ENCODE measurements at regions not wholly inside any gene's neighbourhood (a gene's known extent, or its start where the extent isn't known, plus 50 kb on each side); places are given as distances from the start of the nearest gene placed in this dataset.
"Not testable (repeated sequence)": the region's sequence is repeated elsewhere in the genome, so short reads cannot be mapped to it uniquely, and the experiment has no call there.

DNA sequence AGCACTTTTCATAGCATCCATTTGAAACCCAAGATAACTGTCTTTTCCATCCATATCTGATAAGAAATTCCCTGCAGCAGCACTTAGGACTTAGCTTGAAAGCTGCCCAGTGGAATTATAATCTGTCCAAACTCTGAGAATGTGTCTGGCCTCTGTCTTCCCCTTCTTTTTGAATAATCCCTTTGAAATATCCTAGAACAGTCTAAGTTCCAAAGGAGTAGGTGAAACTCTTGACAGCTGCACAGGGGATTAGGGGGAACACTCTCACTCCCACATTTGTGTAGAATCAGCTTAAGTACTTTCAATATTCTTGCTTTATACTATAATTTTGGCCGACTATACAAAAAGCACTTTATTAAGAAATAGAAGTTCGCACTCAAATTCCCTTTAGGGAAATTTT lies 157.7 kb downstream of the PAPSS1 start:
- DNase-seq (ENCODE audit: low spot score) (no peak), ATAC-seq (no peak)
- intact Hi-C loops (cut with DNase I) = no loop called here

DNA sequence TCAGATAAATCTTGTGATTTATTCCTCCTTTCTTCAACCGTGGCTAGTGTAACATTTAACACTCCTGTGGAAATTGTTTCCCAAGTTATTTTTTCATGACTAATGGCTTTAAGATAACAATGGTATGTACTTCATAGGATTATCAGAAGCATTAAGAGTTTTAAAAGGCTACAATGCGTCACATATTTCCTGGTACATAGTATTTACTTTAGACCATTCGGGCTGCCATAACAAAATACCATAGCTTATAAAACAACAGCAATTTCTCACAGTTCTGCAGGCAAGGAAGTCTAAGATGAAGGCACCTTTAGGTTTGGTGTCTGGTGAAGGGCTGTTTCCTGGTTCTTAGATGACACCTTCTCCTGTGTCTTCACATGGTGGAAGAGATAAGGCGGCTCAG lies 158.6 kb downstream of the PAPSS1 start:
- no peak for ATAC-seq
- DNase-seq (ENCODE audit: low spot score) = no peak
- intact Hi-C loops (cut with DNase I) = no loop called here

DNA sequence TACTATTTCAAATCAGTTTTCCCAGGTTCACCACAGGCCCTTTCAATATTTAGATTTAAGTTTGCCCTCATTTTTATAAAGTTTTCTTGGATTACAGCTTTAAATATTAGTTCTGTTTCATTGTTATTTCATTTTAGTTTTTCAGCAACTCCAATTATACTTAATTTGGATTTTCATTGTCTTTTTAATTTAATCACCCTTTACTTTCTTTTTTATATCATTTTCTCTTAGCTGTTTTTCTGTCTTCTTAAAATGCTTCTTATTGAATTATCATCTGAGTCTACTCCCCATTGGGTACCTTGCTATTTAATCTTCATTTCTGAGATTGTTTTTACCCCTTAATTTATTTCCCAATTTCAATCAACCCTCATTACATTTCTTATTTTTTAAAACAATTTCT lies 160.4 kb downstream of the PAPSS1 start:
- ATAC-seq = no peak
- DNase-seq (ENCODE audit: low spot score) = no peak
- intact Hi-C loops (cut with DNase I) = no loop called here

DNA sequence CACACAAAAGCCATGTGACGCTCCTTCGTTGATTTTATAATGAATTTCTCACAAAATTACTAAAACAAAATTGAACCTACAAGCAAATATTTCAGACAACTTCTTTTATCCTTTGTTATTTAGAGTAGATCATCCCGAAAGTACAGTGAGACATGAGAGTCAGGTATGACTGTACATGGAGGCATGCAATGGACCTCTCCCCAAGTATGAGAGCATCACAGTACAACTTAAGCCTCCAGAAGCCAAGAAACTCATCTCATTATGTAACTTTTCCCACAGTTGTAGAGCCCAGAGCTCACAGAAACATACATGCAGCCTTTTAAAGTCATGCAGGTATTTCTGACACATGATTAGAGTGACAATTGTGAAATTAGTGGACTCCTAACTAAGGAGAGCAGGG lies 167.7 kb downstream of the PAPSS1 start:
- DNase-seq (ENCODE audit: low spot score) = no peak
- no peak for ATAC-seq
- intact Hi-C loops (cut with DNase I) = no loop called here

DNA sequence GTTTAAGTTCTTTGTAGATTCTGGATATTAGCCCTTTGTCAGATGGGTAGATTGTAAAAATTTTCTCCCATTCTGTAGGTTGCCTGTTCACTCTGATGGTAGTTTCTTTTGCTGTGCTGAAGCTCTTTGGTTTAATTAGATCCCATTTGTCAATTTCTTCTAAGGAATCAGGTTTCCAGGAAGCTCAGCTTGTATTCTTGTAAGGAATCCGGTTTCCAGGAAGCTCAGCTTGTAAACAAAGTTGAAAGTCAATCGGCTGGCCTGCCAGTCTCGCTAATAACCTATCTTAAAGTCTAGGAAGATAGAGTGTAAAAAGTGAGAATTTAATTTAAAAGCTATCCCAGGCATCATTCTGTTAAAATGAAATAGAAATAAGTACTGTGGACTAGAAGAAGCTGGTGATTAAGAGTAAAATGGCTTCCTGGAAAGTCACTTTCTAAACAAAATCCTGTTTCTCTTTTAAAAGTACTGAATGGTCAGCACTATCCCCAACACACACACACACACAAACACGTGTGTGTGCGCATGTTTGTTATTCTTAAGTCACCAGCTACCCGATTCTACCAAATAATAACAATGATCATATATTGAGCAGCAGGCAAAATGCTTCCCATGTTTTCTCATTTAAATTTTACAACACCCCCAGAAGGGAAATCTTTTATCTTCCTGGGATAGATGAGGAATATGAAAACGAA lies 171.7 kb downstream of the PAPSS1 start:
- intact Hi-C loops (cut with DNase I) = no loop called here

DNA sequence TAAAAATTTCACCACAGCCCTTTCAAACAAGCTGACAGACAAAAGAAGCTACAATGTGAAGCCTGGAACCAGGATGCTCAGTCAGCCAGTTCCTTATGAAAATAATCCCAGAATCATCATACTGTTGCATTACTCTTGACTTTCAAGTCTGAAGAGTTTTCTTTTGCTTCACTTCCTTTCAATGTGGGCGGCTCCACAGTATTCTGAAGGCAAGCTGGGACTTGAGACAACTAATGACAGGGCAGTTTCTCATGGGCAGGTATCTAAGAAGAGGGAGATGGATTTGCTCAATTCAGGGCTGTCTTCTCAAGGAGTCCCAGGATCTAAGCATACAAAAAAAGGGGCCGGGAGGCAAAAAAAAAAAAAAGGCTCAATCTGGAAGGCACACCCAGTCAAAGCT lies 173.4 kb downstream of the PAPSS1 start:
- DNase-seq (ENCODE audit: low spot score) = no peak
- no peak for ATAC-seq
- intact Hi-C loops (cut with DNase I) = no loop called here

More for the DNA sequence above, 171.7 kb downstream of the PAPSS1 start:
- ATAC-seq = no peak
- no peak for DNase-seq (ENCODE audit: low spot score)

DNA sequence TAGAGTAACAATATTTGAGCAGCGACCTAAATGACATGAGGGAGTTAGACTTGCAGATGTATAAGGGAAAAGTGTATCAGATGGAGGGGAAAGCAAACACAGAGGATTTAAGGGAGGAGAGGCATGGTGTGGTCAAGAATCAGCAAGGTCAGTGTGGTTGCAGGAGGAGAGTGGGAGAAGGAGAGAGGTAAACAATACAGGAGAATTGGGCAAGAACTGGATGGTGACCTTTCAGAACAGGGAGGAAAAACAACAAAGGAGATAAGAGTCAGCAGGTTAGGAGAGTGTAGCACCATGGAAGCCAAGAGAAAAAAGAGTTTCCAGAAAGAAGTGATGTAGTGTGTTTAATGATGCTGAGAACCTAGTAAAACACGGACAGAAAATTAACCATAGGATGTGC lies 178.5 kb downstream of the PAPSS1 start:
- no peak for DNase-seq (ENCODE audit: low spot score)
- ATAC-seq = no peak

DNA sequence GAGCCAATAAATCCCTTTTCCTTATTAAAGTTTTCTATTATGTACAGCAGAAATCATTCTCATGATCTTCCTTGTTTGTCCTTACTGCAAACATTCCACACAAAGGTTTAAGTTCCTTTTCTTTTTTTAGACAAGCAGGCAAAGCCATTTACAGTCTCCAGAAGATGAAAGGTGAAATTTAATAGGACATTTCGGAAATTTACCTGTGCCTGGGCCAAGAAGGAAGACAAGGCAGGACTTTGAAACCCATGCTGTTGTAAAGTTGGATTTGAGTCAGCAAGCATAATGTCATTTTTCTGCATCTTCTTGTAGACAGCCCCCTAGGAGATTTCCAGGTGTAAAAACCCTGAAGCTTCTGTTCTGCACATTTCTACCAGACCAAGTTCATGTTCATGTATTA lies 188.1 kb downstream of the PAPSS1 start:
- ATAC-seq (no peak), DNase-seq (ENCODE audit: low spot score) (no peak)
- intact Hi-C loops (cut with DNase I) = no loop called here

More for the DNA sequence above, 178.5 kb downstream of the PAPSS1 start:
- intact Hi-C loops (cut with DNase I) = no loop called here

DNA sequence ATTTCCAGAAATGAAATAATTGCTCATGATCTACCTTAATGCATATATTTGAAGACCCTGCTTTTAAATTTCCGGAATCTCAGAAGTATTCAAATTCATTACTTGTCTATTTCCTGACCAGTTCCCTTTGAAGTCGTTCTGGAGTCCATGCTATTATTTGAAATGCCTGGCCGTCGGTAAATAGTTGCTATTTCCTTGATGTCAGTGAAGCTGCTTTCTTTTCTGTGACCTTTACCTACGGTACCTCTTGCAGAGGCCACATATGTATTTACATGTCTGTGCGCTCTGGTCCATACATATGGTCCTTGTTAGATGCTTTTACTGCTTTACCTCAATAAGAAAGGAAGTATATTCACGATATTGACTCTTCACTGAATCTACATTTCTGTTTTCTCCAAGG lies 199.7 kb downstream of the PAPSS1 start:
- intact Hi-C loops (cut with DNase I) = no loop called here
- ATAC-seq = no peak
- no peak for DNase-seq (ENCODE audit: low spot score)

DNA sequence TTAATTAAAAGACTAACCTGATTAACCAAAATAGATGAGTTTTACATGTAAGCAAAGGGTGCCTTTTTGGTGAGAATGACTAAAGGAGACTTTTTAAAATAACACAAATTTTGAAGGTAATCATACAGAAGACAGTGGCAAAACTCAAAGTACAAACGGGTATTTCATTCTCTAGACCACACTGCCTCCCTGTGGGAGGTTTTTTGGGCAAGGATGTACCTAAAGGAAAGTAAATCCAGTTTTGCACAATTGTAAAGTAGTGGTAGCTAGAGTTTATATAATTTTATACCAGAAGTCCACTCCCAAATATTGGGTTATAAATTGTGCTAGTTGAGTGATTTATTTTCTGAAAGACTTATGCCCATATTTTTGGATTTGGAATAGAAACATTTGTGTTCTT lies 201.0 kb downstream of the PAPSS1 start:
- intact Hi-C loops (cut with DNase I) = loop anchor here (10.0 kb wide), 1 partner anchor 684 kb away; no protein-coding TSS in a partner anchor
- ATAC-seq (no peak), DNase-seq (ENCODE audit: low spot score) (no peak)

DNA sequence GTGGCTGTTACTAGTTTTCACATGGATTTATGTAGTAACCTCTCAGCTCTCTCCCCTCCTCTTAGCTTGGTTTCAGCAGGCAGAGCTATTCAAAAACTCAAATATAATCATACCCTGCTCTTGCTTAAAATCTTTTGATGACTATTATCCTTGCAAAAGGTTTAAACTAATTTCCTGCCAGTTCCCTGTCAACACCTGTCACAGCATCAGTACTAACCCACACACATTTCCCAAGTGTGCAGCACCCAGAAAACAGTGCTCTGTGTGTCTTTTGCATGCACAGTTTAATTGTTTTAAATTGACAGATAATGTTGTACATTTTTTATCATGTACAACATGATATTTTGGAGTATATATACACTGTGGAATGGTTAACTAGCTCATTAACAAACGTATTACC lies 202.0 kb downstream of the PAPSS1 start:
- DNase-seq (ENCODE audit: low spot score) = no peak
- no peak for ATAC-seq
- intact Hi-C loops (cut with DNase I) = loop anchor here (10.0 kb wide), 1 partner anchor 683 kb away; no protein-coding TSS in a partner anchor

DNA sequence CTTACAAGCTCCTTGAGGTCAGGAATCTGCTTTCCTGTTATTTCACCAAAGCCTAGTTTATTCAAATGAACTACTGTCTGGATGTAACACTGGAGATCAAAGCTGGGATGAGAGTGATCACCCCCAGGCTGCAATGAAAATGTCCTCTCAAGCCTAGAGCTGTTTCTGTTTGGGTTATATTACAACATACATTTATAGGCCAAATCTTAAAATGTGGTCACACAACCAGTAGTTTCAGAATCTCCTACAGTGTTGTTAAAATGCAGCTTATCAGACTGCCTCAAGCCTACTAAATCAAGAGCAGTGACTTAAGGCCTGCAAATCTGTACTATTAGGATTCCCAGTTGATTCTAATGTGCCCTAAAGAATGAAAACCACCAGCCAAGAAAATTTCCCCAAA lies 207.5 kb downstream of the PAPSS1 start:
- no peak for ATAC-seq
- intact Hi-C loops (cut with DNase I) = loop anchor here (10.0 kb wide), 1 partner anchor 678 kb away; no protein-coding TSS in a partner anchor
- no peak for DNase-seq (ENCODE audit: low spot score)

DNA sequence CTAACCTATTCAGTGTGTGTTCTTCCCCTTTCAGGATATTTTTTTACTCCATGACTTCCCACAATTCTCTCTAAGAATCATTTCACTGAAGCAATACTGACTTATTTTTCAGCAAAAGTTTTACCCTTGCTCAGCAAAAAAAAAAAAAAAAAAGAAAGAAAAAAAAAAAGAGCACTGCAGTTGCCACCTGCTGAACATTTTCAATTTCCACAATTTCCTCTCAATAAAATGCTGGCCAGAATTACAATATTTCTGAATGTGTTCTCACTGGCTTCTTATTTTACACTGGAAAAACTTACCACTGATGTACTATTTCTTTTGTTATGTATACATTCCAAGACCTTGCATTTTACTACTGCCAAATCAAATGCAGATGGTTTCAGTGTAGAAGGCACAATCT lies 210.4 kb downstream of the PAPSS1 start:
- intact Hi-C loops (cut with DNase I) = loop anchor here (10.0 kb wide), 1 partner anchor 675 kb away; no protein-coding TSS in a partner anchor
- ATAC-seq (no peak), DNase-seq (ENCODE audit: low spot score) (no peak)

DNA sequence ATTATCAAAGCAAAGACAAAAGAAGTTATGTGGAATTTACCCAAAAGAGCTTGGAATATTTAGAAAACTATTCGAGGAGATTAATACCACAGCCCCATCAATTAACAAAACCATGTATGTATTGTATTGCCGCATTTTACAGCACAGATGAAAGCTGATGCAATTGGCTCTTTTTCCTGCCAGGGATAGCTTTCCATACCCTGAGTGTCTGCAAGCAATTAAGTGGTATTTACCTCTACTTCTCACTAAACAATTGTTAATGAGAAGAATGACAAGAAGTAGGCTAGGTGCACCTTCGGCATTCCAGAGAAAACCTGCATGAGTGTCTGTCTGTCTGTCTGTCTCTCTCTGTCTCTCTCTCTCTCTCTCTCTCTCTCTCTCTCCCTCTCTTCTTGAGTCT lies 219.5 kb downstream of the PAPSS1 start:
- ATAC-seq = no peak
- DNase-seq (ENCODE audit: low spot score) = no peak
- intact Hi-C loops (cut with DNase I) = no loop called here

DNA sequence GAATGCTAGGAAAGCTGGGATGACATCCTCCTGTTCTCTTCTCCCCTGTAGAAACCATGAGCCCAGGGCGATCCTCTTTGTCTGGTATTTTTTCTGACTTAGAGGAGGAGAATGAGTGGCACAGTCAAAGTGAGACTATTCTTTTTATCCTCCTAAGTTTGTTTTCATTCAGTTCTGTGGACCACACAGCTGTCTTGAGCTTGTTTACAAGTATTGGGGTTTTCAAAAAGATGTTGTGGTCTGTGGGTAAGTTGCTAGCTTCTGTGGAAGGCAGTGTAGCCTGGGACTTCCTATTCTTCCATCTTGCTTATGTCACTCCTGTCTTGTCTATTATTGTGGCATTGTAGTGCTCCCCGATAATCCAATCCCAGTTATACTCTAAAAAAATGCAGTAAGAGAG lies 223.0 kb downstream of the PAPSS1 start:
- DNase-seq (ENCODE audit: low spot score) (no peak), ATAC-seq (no peak)
- intact Hi-C loops (cut with DNase I) = no loop called here

DNA sequence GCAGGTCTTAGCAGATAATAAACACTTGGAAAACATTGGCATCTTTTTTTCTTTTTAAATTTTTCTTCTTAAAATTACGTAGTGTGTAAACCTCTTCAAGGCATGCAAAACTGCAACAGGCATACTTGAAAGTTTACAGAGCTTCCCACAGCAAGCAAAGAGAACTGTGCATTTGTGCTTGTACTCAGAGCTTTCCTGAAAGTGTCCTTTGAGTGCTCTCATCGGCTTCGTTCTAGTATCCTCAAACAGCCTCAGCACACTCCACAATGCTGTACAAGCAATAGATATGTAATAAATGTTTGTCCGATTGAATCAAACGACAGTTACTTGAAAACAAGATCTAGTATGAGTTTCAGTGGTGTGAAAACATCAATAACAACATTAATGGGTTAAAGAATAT lies 227.5 kb downstream of the PAPSS1 start:
- intact Hi-C loops (cut with DNase I) = no loop called here
- no peak for DNase-seq (ENCODE audit: low spot score)
- no peak for ATAC-seq

DNA sequence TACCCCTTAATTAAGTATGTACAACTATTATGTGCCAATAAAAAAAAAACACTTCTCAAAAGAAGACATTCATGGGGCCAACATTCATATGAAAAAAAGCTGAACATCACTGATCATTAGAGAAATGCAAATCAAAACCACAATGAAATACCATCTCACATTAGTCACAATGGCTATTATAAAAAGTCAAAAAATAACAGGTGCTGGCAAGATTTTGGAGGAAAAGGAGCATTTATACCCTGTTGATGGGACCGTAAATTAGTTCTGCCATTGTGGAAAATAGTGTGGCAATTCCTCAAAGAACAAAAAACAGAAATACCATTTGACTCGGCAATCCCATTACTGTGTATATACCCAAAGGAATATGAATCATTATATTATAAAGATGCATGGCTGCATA lies 229.9 kb downstream of the PAPSS1 start:
- no peak for ATAC-seq
- no peak for DNase-seq (ENCODE audit: low spot score)
- intact Hi-C loops (cut with DNase I) = no loop called here

DNA sequence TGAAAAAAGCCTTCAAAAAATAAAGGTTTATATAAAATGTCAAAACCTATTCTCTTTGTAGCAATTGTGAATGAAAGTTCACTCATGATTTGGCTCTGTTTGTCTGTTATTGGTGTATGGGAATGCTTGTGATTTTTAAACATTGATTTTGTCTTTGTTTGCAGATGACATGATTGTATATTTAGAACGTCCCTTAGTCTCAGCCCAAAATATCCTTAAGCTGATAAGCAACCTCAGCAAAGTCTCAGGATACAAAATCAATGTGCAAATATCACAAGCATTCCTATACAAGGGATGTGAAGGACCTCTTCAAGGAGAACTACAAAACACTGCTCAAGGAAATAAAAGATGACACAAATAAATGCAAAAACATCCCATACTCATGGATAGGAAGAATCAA lies 236.4 kb downstream of the PAPSS1 start:
- ATAC-seq; DNase-seq (ENCODE audit: low spot score); intact Hi-C loops (cut with DNase I): not testable (repeated sequence)

DNA sequence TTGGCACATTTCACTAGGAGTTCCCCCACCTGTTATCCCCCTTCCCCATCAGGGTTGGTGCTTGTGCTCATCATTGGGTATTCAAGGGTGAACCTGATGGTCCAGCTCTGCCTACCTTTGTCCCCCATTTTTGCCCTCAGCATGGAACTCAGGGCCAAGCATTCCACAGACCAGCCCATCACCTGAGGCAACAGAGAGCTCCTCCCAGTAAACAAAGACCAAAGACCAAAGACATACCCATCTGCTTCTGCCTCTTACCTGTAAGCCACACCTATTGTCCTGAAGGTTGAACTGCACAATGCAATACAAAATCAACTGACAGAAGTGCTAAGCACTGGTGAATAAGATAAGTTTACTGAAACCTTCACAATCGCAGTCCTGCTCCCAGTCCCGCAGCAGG lies 237.5 kb downstream of the PAPSS1 start:
- intact Hi-C loops (cut with DNase I) = no loop called here
- no peak for ATAC-seq
- no peak for DNase-seq (ENCODE audit: low spot score)

DNA sequence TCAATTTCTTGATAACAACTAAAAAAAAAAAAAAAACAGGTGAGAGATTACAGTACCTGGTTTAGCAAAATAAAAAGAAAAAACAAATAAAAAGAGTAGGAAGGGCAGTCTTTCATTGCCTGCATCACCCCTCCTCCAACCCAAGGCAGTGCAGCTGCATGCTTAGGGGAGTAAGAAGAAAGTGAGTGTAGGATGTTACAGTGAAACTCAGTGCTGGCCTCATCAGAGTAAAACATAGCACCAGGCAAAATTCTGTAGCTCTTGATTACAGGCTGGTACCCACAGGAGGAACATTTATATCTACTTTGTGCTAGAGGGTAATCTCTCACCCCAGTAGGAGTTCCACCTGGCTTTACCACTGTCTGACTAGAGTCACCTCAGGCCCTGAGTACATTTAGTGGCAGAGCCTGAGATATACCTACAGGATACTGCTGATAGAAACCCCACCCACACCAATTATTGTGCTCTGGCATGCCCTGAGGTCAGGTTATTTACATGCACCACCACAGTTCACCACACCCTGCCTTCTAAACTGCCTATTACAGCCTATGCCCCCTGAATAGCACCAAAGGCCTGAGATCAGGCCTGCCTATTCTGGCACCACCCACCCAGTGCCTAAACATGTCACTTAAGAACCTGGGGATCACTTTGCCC lies 241.6 kb downstream of the PAPSS1 start:
- DNase-seq (ENCODE audit: low spot score) = no peak
- intact Hi-C loops (cut with DNase I) = no loop called here
- ATAC-seq = no peak

DNA sequence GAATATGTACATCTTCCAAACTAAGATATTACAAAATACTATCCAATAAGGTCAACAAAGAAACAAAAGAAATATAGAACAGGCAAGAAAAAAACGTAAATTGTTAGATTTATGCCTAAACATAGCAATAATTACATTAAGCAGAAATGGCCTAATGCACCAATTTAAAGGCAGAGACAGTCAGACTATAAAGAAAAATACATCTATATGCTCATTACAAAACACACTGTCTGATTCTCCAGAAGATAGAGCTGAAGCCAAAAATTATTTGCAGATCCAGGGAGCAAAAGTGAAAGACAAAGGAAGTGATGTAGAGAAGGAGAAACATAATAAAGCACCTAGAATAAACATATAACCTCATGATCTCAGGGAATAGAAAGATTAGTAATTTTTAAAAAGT lies 246.9 kb downstream of the PAPSS1 start:
- DNase-seq (ENCODE audit: low spot score) = no peak
- no peak for ATAC-seq
- intact Hi-C loops (cut with DNase I) = no loop called here
